GM21515 (cell line): ENCODE measurements at regions not wholly inside any gene's neighbourhood (a gene's known extent, or its start where the extent isn't known, plus 50 kb on each side); places are given as distances from the start of the nearest gene placed in this dataset.

Experiments
- ATAC-seq: cut with Tn5 transposase; IDR thresholded peaks from one replicate; pipeline ENCODE4 v1.9.1; 2021; ENCODE audit not compliant: unreplicated experiment

DNA sequence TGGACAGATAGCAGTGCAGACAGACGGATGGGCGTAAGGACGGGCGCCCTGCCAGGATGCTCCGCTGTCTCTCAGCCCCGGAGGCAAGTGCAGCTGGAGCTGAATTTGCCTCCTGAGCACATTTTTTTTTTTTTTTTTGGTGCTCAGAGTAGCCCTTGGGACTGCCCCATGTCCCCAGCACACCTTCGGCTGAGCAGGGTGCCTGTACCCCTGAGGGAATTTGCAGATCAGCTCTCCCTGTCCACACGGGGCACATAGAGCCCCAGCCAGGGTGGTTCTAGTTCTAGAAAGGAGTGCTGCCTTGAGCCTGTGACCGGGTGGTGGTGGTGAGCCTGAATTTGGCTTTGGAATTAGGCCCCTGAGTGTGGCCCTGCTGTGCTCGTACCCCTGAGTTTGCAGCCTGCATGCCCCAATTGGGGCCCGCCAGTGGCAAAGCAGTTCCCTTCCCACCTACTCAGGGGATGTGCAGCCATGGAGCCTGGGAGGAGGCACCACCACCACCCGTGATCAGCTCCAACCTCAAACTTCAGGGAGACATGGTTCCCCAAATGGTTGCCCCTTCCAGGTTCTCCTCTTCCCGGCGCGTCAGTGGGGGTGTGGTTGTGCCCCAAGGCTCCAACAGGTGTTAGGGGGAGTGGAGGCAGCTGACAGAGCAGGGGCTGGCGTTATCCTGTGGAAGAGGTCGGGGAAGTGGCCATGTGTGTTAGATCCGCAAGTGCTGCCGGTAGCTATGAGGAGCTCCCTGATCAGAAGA is 1232.7 kb downstream of the BRD1 start:
- ATAC-seq: no peak

DNA sequence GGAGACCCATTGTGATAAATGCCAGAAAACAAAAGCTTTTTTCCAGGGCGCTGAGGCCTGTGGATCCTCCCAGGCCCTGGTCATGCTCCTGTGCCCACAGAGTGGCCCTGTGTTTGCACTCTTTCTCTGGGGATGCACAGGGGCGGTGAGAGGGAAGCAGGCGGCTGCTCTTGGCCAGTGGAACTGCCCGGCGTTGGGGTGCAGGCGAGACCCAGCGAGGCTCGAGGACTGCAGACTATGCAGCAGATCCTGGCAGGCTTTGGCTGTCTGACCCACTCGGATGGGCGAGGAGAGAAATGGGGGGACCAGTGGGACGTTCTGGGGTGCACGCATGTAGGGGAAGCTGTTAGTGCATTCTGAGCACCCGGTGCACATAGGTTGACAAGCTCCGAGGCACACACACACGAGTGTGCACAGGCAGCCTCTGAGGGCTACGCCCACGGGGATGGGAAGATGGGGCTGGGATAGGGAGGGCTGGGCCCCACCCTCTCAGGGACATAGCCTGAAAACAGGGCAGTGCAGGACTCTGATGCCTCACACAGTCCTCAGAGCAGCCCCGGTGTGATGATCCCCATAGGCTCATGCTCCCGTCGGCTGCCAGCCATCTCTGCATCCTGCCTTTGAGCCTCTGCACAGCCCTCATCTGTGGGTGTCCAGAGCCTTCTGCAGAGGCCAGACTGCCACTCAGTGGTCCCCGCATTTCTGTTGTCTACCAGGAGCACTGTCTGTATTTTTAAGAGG is 1233.5 kb downstream of the BRD1 start:
- ATAC-seq: no peak

DNA sequence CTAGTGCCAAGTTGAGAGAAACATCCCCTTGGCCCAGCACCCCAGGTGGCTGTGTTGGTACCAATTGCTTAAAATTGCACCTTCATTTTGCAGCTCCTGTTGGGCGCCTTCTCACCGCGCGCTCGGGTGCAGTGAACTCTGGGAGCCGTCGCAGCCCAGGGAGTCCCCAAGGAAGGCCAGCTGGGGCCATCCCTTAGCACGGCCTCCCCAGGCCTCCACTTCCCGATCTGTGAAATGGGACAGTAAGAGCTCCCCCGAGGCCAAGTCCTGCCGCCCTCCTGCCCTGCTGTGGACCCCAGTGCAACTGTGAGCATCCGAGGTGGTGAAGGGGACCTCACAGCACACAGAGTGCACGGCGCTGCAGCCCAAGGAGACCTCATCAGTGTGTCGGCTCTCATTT is 1234.1 kb downstream of the BRD1 start:
- ATAC-seq: no peak

DNA sequence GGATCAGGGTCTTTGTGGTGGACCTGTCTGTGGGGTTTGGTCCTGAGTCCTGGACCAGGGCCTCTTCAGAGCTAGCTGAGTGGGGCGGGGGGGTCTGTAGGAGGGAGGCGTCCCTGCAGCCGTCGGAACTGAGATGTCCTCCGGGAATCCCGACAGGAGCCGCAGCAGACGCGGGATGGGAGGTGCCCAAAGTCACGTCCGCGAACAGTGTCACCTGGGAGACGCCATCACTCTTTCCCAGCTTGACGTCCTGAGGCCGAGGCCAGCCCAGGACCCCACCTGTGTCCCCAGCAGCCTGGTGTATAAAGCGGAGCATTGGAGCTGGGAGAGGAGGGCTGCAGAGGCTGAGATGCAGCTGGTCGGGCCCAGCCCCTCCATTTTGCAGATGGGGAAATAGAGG is 1234.7 kb downstream of the BRD1 start:
- no peak for ATAC-seq

DNA sequence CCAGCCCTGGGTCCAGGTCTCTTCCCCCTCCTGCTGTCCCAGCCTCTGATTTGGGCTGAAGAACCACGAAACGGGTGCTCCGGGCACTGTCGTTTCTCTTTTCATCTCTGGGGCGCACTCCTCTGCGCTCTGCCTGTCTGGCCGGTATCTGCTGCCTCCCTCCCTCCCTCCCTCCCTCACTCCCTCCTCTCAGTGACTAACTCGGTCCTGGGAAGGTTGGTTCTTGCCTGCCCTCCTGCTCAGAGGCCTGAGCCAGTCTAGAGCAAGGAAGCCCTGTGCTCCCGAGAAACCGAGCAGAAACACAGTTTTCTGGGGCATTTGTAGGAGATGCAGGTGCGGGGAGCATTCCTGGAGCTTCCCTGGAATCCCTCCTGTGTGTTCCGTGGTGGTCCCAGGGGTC is 1235.2 kb downstream of the BRD1 start:
- ATAC-seq: no peak

DNA sequence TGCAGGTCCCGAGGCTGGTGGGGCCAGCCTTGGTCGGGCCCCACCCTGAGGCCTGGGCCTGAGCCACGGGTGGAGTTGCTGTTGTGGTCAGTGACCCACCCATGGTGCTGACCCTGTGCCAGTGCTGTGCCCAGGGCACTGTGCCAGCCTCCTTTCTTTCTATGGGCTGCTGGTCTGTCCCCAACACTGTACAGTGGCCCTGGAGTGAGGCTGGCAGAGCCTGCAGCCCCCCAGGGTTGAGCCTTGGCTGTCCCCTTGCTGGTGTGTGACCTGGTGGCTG is 1235.7 kb downstream of the BRD1 start:
- no peak for ATAC-seq

DNA sequence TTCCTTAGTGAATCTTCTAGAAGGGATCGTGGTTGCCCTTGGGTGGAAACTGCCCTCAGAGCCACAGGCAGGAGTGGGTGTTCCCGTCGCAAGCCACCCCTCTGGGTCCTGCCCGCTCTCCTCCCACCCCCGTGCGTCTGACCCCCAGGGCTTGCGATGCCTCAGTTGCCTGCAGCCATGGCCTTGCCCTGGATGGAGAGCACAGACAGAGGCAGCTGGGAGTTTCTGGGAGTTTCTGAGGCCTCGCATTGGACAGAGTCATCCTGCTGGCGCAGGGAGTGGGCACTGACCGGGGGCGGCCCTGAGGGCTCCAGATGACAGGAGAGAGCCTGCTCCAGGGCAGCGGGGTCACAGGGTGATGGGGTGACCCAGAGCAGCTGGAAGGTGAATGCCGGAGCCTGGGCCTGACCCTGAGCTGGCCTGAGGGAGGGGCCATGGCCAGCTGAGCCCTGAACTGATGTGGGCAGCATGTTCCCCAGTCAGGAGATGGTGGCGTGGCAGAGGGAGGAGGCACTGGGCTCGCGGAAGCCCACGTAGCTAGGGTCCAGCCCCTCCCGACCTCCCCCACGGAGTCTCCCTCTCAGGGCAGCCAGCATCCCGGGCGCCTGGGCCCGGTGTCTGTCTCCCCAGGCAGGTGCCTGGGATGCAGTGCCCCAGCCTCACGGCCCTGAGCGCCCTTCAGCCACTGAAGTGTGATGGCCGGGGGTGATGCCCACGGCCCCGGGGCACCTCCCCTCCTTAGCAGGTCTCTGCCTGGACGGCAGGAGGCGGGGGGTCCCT is 1236.2 kb downstream of the BRD1 start:
- ATAC-seq: no peak

DNA sequence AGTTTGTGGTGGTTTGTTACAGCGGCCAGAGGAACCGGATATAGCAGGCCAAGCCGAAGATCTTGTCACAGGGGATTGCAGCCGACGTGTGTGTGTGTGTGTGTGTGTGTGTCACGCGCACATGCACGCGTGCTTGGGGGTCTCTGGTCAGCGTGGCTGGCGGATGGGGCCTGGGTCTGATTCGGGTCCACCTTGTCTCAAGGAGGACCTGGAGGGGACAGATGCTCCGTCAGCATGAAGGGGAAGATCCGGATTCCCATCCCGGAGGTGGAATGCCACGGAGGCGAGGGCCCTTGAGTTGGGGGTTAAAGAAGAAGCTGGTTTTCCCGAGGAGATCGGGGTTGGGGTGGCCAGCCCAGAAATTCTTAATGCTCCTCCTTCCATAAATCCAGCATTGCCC is 1237.8 kb downstream of the BRD1 start:
- ATAC-seq: no peak

DNA sequence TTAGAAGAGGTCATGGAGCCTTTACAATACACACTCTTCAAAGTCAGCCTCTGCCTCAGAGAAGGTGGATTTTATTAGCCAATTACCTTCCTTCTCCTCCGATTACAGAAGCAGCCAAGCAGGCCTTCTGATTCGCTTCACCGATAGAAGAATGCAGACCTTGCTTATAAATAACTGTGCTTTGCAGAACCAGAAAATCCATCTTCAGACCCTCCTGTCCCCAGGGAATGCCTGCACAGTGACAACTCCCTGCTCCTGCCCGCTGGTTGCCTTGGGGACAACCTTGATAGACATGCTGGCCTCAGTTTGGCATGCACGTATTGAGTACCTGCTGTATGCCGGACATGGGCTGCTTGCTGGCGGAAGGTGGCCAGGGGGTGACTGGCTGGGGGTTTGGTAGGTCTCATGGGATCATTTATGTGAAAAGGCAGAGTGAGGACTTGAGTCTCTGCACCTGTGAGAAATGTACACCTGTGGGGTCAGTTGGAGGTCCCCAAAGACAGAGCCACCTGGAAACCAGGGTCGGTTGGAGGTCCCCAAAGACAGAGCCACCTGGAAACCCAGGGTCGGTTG is 1238.7 kb downstream of the BRD1 start:
- no peak for ATAC-seq

DNA sequence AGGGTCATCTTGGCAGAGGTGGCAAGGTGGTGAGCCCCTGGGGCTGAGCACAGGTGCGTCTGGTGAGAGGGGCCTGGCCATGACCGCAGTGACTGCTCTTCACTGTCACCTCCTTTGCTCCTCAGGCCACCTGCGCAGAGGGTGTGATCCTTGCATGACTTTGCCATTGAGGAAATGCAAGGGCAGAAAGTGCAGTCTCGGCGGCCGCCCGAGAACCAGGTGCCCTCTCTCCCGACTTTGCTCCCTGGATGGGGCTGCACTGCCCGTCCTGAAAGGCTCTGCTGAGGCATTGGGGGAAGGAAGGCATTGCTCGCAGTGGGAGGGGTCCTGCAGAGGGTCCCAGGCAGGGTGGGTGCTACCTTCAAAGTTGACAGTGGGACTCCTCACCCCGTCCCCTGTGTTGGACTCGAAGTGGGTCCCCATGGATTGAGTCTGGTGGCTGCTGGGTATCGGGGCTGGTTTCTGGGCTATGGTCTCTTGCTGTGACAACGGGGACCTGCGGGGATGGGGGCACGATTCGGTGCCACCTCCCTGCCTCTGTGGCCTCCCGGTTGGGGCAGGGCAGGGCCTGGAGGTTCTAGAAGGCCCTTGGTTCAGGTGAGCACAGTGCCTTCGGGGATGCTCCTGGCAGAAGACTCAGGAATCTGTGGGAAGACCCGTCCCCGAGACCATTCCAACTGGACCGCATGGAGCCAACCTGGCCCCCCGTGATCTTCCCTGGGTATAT is 1239.4 kb downstream of the BRD1 start:
- no peak for ATAC-seq

DNA sequence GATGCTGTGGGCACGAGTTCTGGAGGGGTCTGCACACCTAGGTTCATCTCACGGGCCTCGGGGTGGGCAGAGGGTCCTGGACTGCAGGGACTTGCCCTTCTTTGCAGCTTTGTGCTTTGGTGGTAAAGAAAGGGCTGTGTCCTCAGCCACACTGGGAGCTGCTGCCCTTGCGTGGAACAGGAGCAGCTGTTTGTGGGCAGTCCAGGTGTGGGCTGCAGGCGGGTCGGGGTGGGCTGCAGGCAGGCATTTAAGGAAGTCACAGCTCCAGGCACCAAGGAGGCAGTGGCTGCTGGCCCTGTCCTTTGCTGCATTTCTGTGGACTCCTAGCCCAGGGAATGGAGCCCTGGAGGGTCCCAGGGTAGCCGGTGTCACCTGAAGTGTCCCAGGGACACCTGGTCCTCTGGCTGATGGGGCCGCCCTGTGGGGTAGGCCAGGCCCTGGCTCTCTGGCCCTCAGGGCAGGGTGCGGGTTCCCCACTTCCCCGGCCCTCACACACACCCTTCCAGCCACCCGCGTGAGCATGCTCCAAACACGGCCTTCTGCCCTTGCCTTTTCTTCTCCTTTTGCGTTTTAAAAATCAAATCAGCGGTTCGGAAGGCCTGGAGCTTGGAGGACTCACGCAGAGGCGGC is 1240.3 kb downstream of the BRD1 start:
- no peak for ATAC-seq

DNA sequence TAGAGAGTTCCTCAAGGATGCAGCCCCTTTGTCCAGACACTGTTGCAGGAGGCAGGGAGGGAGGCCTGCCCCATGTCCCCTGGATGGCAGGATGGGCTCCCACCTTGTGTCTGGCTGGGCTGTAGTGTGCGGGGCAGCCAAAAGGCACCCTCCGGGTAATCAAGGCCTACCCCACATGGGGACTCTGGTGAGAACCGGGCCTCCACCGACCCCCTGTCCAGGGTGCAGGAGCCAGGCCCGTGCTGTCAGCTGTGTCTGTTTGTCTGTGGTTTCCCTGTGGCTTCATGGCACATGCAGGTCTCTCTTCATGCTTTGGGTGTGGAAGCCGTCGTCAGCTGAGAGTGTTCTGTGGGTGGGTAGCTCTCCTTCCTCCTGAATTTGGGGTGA is 1240.9 kb downstream of the BRD1 start:
- no peak for ATAC-seq

DNA sequence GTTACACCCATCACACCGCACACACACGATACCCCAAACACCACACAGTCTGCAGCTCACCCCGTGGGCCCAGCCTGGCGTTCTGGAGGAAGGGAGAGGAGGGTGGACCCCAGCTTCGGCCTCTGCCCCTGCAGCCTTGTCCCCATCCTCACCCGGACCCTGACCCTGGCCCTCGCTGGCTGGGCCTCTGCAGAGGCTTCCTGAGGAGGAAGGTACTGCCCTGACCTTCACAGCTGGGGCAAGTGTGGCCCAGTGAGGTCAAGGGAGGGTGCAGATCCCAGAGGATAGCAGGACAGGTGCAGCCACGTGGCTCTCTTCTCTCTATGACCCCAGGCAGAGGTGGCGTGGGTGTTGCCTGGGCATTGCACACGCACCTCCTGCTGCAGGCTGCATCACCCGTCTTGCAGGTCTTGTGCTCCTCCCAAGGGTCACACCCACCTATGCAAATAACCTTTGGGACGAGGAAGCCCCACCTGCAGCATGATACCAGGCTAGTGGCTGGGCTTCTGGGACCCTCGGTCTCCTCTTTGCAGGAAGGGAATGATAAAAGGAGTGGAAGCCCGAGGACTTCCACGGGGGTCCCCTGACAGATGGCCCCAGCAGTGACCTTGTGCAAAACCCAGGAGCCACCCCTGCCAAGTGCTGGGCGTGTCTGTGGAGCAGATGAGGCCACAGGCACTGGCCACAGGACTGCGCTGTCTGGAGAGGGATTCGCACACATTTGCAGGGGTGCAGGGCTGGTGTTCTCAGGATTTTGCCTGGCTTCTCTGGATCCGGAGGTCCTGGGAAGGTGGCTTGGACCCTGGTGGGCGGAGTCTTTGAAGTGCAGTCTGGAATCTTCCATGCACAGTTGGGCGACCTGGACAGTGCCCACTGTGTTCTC is 1241.5 kb downstream of the BRD1 start:
- ATAC-seq: no peak

DNA sequence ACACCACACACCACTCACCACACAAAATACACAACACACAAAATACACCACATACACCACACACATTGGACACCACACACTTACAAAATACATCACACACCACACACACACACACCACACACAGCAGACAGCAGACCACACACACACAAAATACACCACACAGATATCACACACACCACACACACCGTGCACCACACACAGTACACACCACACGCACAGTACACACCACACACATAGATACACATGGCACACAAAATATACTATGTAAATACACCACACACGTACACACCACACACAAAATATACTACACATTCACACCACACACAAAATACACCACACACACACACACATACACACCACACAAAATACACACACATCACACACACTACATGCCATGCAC is 1243.5 kb downstream of the BRD1 start:
- no peak for ATAC-seq

DNA sequence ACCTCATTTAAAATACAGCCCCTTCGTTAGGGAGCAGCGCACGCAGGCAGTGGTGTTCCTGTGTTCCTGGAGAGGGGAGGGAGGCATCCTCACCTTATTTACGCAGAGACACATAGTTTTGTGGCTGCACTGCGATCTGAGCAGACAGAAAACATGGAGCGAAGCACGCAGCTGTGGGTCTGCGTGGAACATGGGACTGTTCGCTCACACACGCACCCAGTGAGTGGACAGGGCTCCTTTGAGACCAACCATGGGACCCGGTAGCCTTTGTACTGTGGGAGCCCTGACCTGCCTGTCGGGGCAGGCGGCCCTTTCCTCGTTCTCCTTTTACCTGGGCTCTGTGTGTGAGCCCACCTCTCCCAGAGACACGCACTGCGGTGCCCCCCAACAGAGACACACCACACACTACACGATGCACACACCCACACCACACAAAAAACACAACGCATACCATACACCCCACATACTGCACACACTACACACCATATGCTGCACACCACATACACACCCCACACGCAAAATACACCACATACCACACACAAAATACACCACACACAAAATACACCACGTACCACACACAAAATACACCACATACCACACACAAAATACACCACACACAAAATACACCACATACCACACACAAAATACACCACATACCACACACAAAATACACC is 1245.7 kb downstream of the BRD1 start:
- no peak for ATAC-seq

DNA sequence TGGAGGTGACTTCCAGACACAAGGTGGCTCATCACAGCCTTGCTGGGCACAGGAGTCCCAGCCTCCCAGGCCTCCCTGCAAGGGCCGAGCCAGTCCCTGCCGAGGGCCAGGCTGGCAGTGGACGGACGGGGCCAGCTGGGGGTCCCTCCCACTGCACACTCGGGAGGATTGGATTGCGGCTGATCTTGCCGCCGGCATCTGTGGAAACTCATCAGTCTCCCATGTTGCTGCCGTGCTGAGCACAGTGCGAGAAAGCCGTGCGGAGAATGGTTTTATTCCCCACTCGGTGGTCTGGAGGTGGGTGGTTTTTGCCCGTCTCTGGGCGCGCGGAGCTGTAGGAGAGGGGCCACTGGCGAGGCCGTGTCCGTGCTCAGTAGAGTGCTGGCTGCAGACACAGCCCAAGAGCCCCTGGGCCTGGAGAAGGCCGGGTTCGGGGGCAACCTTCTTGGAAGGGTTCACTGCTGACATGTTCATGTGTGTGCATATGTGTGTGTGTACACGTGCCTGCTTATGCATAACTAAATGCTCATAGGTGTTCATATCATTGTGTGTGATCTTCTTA is 1246.4 kb downstream of the BRD1 start:
- no peak for ATAC-seq

DNA sequence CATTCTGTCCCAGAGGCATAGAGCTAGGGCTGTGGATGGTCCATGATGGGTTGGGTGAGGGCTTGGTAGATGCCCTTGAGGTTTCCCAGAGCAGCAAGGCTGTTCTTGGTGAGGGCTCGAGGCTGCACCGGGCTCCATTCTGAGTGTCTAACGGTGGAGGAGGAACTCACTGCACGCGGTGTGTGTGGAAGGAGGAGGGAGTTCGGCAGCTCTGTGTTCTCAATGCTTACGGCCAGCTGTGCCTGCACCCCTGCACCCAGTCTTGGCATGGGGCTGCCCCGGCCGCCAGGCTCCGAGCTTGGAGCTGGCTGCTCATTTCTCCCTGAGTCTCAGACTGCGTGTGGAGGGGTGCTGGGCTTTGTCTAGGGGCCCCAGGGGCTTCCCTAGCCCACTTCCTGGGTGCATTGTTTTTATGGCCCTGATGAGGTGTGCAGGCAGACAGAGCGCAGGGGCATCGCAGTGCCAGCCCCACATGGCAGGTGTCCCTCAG is 1247.1 kb downstream of the BRD1 start:
- ATAC-seq: no peak

DNA sequence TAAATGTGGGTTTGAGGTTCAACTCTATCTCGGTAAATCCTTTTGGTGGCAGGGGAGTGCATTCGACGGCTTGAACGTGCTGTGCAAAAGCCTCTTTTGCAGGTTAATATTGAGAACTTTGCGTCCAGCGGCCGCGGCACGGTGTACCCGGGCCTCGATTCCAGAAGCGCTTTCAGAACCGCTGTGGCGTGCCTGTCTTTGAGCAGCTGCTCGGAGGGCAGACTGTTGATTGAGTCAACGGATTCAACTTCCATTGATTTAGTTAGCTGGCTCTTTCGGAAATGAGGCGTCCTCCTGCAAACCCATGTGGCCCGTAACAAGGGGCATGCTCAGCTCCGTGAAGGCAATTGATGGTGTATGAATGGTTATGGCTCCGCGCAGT is 1247.8 kb downstream of the BRD1 start:
- ATAC-seq: no peak
